IPS DF 6.9 (cell line): ENCODE measurements at regions not wholly inside any gene's neighbourhood (a gene's known extent, or its start where the extent isn't known, plus 50 kb on each side); places are given as distances from the start of the nearest gene placed in this dataset.

Experiments
- DNase-seq: peaks from one replicate; pipeline ENCODE4 v3.0.0-alpha.2; 2013; ENCODE audit warnings: low read depth, low spot score
- H3K27ac ChIP-seq: one replicate; pipeline ENCODE4 v1.5.1; 2013; ENCODE audit warnings: low read length, control low read depth
- H3K27me3 ChIP-seq: 2 replicates; pipeline ENCODE4 v1.6.1; 2013; ENCODE audit warnings: mild to moderate bottlenecking, low read length; ENCODE audit not compliant: control insufficient read depth, insufficient read depth
- H3K36me3 ChIP-seq: 2 replicates; pipeline ENCODE4 v1.6.1; 2013; ENCODE audit warnings: low read length; ENCODE audit not compliant: control insufficient read depth, insufficient read depth
- H3K4me1 ChIP-seq: 2 replicates; pipeline ENCODE4 v1.6.1; 2013; ENCODE audit warnings: low read length; ENCODE audit not compliant: control insufficient read depth, insufficient read depth
- H3K4me3 ChIP-seq: 2 replicates; pipeline ENCODE4 v1.5.1; 2013; ENCODE audit warnings: mild to moderate bottlenecking, low read length
- H3K9me3 ChIP-seq: 2 replicates; pipeline ENCODE4 v1.6.1; 2013; ENCODE audit warnings: low read length, inconsistent platforms; ENCODE audit not compliant: control insufficient read depth, insufficient read depth
- WGBS: extraction: QIAGEN DNeasy Blood & Tissue Kit; methylation state at CpG from one replicate; pipeline ENCODE4 v1.1.7; 2013; ENCODE audit warnings: mixed read lengths, missing lambda C conversion rate; ENCODE audit not compliant: insufficient read length, insufficient coverage; 5-methylcytosine and 5-hydroxymethylcytosine counted together

GRCh38 chr22:47943729-47944700 is 1181.6 kb downstream of the TBC1D22A start:
- peaks cover 27% of the 10 kb centered on the region for H3K9me3 ChIP-seq
- no peaks in the 10 kb centered on the region for H3K4me1 ChIP-seq
- DNase-seq = no peak
- H3K4me3 ChIP-seq = no peak overlapping the region
- no peaks in the 10 kb centered on the region for H3K27me3 ChIP-seq
- no CpG with 5 or more reads among the region's 13 CpGs for WGBS
- no peak overlapping the region for H3K27ac ChIP-seq
- no peaks in the 10 kb centered on the region for H3K36me3 ChIP-seq

DNA sequence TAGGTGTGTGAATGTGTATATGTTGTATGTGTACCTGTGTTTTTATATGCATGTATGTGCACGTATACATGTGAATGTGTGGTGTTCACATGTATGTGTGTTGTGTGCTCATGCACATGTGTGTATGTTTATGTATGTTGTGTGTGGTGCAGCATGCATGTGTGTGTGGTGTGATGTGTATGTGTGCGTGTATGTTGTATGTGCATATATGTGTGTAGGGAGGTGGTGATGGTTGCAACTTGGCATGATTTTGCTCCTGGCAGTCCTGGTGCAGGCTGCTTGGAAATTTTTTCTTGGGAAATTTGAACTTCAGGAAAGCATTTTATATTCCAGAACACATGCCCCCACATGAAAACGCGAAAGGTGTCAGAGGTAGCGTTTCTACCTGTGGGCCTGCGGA is 1177.8 kb downstream of the TBC1D22A start:
- H3K27me3 ChIP-seq = no peaks in the 10 kb centered on the region
- no peaks in the 10 kb centered on the region for H3K4me1 ChIP-seq
- WGBS = 100% methylated on average over 1 of the region's 6 CpGs
- peaks cover 17% of the 10 kb centered on the region for H3K9me3 ChIP-seq
- H3K36me3 ChIP-seq = no peaks in the 10 kb centered on the region
- no peak for DNase-seq
- no peak overlapping the region for H3K27ac ChIP-seq
- no peak overlapping the region; the same call in 1 of the 2 replicates for H3K4me3 ChIP-seq

GRCh38 chr22:47933891-47934290 is 1171.4 kb downstream of the TBC1D22A start:
- no peak for DNase-seq
- Histone ChIP-seq H3K4me1 (no peaks in the 10 kb centered on the region), H3K4me3 (no peak overlapping the region), H3K27me3 (no peaks in the 10 kb centered on the region), H3K36me3 (no peaks in the 10 kb centered on the region), H3K9me3 (peaks cover 10% of the 10 kb centered on the region), H3K27ac (no peak overlapping the region)
- WGBS = no CpG with 5 or more reads among the region's 3 CpGs

- no CpG with 5 or more reads among the region's 4 CpGs for WGBS
- peaks cover 10% of the 10 kb centered on the region for H3K9me3 ChIP-seq
These were observed 1170.8 kb downstream of the TBC1D22A start for GRCh38 chr22:47933226-47933625.

DNA sequence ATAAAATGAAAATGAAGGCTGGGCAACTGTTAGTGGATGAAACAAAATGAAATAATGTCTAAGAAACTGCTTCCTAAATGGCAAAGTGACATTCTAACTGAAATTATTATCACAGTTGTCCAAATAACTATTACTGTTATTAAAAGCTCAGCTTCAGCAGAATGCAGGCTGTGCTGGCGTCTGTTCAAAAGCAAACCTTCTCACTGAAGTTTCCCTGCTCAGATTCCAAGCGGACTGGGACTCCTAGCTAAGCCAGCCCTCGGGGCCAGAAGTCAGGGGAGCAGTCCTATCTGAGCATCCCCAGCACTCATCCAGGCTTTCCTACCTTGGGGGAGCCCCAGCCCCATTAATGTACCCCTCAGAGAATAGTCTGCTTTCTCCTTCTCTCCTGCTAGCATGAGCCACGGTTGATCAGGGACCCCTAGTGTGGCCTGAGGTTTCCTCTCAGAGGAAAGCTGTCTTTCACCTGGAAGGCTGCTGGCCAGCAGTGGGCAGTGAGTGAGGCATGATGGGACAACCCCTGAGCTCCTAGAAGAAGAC is 1167.3 kb downstream of the TBC1D22A start:
- Histone ChIP-seq H3K27ac (no peak overlapping the region), H3K27me3 (no peaks in the 10 kb centered on the region), H3K4me3 (no peak overlapping the region), H3K36me3 (no peaks in the 10 kb centered on the region), H3K9me3 (peaks cover 18% of the 10 kb centered on the region), H3K4me1 (no peaks in the 10 kb centered on the region)
- DNase-seq = no peak
- WGBS = no CpG with 5 or more reads among the region's 4 CpGs

More at GRCh38 chr22:47933226-47933625, 1170.8 kb downstream of the TBC1D22A start:
- no peaks in the 10 kb centered on the region for H3K36me3 ChIP-seq
- no peaks in the 10 kb centered on the region for H3K4me1 ChIP-seq
- no peak overlapping the region for H3K4me3 ChIP-seq
- no peak overlapping the region for H3K27ac ChIP-seq
- no peak for DNase-seq
- H3K27me3 ChIP-seq = no peaks in the 10 kb centered on the region

DNA sequence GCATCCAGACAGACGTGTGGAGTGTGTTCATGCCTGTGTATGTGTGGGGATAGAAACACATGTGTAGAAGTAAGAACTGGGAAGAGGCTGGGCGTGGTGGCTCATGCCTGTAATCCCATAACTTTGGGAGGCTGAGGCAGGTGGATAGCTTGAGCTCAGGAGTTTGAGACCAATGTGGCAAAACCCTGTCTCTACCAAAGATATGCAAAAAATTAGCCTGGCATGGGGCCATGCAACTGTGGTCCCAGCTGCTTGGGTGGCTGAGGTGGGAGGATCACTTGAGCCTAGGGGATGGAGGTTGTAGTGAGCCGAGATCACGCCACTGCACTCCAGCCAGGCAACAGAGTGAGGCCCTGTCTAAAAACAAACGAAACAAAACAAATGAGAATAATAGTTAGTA is 1166.6 kb downstream of the TBC1D22A start:
- H3K4me3 ChIP-seq = no peak overlapping the region
- no peaks in the 10 kb centered on the region for H3K36me3 ChIP-seq
- no peaks in the 10 kb centered on the region for H3K4me1 ChIP-seq
- no CpG with 5 or more reads among the region's 5 CpGs for WGBS
- no peak overlapping the region for H3K27ac ChIP-seq
- H3K9me3 ChIP-seq = peaks cover 21% of the 10 kb centered on the region
- no peak for DNase-seq
- H3K27me3 ChIP-seq = no peaks in the 10 kb centered on the region

DNA sequence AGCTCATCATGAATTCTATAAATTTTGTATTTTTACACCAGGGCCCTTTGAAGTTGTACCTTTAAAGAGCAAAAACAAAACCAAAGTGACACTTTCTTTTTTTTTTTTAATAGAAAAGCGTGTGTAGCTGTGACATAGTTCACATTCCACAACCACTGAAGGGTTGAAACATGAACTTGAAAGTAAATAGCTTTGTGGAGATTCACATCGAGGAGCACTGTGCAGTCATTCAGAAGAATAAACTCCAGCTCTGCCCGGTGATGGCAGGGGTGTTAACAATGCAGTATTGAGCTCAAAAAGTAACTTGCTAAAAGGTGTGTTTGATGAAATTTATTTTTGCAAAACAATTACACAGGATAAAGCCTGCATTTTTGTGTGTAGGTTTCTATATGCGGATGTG is 1166.2 kb downstream of the TBC1D22A start:
- Histone ChIP-seq H3K27me3 (no peaks in the 10 kb centered on the region), H3K36me3 (no peaks in the 10 kb centered on the region)
- WGBS = no CpG with 5 or more reads among the region's 4 CpGs

DNA sequence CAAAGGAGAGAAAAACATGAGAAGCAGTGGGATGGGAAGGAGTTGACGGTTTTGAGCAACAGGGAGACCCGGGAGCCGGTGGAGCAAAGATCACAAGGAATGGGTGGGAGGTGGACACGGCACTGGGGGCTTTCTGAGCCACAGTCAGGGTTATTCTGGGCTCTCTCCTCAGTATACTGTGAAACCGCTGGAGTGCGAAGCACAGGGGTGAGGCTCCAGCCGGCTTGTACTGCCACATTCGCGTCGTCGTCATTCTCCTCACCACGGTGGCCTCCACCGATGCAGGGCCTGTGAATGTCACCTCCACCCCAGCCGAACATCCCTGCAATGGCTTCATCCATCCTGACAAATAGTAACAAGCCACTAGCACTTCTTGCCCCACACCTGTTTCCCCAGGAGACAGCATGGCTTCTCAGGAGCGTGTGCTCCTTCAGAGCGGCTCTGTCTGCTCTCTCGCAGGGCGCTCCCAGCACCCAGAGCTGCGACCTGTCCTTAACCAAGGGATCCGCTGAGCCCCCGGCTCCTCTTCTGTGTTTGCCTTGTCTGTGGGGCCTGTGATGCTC is 1165.3 kb downstream of the TBC1D22A start:
- whole genome bisulfite sequencing = no CpG with 5 or more reads among the region's 21 CpGs

More for the DNA sequence above, 1166.2 kb downstream of the TBC1D22A start:
- H3K9me3 ChIP-seq = peaks cover 20% of the 10 kb centered on the region
- H3K27ac ChIP-seq = no peak overlapping the region
- no peak for DNase-seq
- no peaks in the 10 kb centered on the region for H3K4me1 ChIP-seq
- no peak overlapping the region for H3K4me3 ChIP-seq

GRCh38 chr22:47923011-47923427 is 1160.6 kb downstream of the TBC1D22A start:
- Histone ChIP-seq H3K27me3 (no peaks in the 10 kb centered on the region), H3K27ac (no peak overlapping the region), H3K4me3 (no peak overlapping the region), H3K9me3 (peaks cover 33% of the 10 kb centered on the region), H3K36me3 (no peaks in the 10 kb centered on the region), H3K4me1 (no peaks in the 10 kb centered on the region)
- WGBS = no CpG with 5 or more reads among the region's 11 CpGs
- no peak for DNase-seq

More for the DNA sequence above, 1165.3 kb downstream of the TBC1D22A start:
- no peak for DNase-seq
- H3K4me1 ChIP-seq = no peaks in the 10 kb centered on the region
- no peak overlapping the region for H3K27ac ChIP-seq
- H3K36me3 ChIP-seq = no peaks in the 10 kb centered on the region
- H3K4me3 ChIP-seq = no peak overlapping the region
- H3K9me3 ChIP-seq = peaks cover 22% of the 10 kb centered on the region
- H3K27me3 ChIP-seq = no peaks in the 10 kb centered on the region

DNA sequence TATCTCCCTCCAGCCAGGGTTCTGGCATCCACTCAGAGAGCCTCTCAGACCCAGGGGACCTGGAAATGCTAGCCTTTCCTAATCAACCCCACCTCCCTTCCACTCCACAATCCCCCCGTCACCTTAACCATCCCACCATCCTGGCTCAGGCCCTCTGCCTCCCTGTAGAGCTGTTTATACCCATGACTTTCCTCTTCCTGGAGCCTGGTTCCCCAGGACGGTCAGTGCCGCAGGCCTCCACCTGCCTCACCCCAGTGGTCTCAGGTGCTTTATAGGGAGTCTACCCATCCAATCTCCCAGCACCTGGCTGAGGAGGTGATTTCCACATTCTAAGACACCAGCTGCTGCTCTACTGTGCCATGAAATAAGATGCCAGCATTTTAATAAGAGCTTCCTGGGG is 1159.5 kb downstream of the TBC1D22A start:
- peaks cover 31% of the 10 kb centered on the region for H3K9me3 ChIP-seq
- no peak overlapping the region for H3K4me3 ChIP-seq
- H3K4me1 ChIP-seq = no peaks in the 10 kb centered on the region
- no peak for DNase-seq
- H3K27ac ChIP-seq = no peak overlapping the region
- no CpG with 5 or more reads among the region's 3 CpGs for WGBS
- no peaks in the 10 kb centered on the region for H3K36me3 ChIP-seq
- no peaks in the 10 kb centered on the region for H3K27me3 ChIP-seq
